ENCODE measurements at regions not wholly inside any gene's neighbourhood (a gene's known extent, or its start where the extent isn't known, plus 50 kb on each side); places are given as distances from the start of the nearest gene placed in this dataset.

GRCh38 chr7:118918556-118918955 lies 694.1 kb downstream of the ANKRD7 start:
- peak; percentile 60 for TF ChIP-seq CTCF (conservative IDR thresholded peaks at IDR 0.05; ENCODE audit: low read depth, low read length)
- TF ChIP-seq EZH2 (IDR thresholded peaks at IDR 0.05; ENCODE audit: borderline replicate concordance, low read depth, low read length, poor library complexity, severe bottlenecking): no peak

All from A673 (cell line).